ENCODE measurements at regions not wholly inside any gene's neighbourhood (a gene's known extent, or its start where the extent isn't known, plus 50 kb on each side); places are given as distances from the start of the nearest gene placed in this dataset.

DNA sequence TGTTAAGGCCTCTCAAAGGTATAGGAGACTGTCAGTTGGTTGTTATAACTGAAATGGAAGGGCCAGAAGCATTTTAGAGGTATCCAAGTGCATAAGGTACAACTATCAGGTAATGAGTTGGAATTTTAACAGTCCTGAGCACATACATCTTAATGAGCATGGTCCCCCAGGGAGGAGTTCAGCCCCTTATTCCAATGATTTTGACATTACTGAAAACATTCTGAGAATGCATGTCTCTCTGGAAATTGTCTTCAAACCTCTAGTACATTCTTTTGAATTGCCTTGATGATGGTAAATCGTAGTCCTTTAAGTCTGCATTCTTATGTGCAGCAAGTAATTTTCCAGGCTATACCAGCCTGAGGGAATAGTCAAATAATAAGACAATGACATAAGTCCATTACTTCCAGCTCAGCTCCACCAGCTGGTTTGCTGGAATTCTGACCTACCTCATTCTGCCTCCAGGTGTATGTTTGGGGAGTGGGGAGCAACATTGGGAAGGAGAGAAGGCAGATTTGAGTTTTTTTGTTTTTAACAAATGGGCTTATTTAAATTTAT, 239.2 kb downstream of the MSRB3 start:
- DNase-seq (ENCODE audit: low read depth in 1 of 2, low spot score in 1 of 2), result no peak

DNA sequence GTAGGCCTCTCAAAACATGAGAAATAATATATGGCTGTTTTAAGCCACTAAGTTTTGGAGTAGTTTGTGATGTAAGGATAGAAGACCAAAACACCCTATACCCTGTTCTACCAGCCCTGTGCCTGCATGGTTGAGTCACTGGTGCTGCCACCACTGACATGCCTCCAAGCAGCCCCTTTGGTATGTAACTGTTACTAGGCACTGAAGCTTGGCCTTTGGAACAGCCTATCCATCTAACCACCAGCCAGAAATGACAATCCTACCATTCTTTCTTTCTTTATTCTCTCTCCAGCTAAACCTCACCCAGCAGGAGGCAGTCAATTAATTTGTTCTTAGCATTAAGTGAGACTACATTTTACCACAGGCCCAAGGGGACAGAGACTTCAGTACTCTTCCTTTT, 240.3 kb downstream of the MSRB3 start:
- DNase-seq (ENCODE audit: low read depth in 1 of 2, low spot score in 1 of 2), result no peak

DNA sequence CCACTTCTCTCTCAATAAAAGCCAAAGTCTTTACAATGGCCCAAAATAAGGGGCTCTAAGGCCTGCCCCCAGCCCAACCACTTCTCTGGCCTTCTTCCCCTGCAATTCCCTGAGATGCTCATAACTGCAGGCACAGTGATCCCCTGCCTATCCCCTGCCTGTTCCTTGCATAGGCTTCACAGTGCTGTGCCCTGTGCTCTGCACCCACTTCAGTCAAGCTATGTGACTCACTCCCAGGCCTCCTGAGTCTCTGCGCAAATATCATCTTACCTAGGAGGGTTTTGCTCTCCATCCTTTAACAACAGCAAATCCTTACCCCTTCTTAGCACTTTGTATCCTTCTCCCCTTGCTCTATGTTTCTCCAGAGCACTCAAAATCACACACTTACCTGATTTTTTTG, 242.2 kb downstream of the MSRB3 start:
- no peak for DNase-seq (ENCODE audit: low read depth in 1 of 2, low spot score in 1 of 2)

DNA sequence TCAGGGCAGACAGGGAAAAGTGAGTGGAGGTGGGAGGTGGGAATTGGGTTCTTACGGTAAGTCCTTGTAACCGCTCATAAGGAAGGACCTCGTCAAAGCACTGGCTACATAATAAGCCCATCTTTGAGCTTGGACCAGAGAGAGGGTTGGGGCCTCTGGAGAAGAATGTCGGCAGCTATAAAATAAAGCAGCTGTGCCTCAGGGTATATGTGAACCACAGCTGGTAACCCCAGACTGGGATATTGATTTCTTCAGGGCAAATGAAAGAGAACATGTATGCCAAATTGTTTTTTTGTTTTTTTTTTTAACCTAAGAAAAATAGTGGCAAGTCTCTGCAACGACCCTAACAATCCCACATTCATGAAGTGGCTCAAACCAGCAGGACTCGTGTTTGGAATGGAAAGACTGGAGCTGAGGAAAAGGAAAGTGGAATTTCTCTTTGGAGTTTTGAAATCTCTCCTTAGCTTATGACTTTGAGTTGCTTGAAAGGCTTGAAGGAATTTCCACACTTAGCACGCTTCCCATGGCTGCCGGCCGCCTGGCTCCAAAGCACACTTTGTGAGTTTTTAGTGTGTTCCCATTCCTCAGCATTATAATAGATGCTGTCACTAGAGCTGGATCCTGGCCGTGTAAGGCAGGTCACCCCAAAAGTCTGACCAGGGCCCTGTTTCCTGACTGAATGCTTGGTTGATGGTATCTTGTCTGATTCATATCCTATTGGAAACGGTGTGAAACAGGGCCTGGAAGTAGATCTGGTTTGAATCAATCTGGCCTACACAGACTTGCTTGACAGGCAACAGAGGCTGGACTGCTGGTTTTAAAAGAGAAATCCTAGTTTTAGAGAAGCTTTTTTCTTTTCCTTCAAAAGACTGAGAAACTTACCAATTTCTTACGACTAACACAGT, 244.7 kb downstream of the MSRB3 start:
- no peak for DNase-seq (ENCODE audit: low read depth in 1 of 2, low spot score in 1 of 2)

DNA sequence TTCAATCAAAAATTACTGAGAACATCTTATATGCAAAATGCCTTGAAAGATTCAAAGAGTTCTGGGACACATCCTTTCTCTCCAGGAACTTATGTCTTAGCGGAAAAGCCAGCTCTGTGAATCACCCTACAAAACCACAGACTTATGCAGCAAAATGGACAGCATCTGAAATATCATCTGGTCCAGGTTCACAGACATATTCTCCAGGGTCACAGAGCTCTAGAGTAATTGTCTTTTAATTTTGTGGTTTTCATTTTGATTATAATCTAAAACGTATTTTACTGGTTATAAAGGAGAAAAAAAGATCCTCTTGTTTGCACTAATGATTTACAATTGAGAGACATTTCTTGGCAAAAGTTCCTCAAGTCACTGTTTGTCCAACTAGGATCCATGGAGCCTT, 246.2 kb downstream of the MSRB3 start:
- no peak for DNase-seq (ENCODE audit: low read depth in 1 of 2, low spot score in 1 of 2)

DNA sequence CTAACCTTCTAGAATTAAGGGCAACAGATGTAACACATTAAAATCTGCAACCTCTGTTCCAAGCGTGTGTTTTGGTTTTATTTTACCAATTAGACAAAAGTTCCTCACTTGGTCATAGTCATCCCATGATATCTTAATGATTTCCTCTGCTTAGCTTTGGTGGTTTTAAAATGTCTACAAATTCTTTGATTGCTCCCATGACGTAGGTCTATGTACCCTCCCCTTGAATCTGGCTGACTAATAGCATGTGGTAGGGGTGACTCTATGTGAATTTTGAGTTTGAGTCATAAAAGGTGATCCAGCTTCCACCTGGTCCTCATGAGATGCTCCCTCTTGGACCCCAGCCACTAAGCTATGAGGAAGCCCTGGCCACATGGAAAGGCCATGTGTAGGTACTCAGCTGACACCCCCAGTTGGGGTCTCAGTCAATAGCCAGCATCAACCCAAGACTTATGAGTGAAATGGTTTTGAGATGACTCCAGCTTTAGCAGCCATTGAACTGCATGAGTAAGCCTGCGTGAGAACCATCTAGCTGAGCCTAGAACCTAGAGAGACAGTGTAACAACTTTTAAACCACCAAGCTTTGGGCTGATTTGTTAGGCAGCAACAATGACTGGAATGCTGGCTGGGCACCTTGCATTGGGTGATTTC, 247.1 kb downstream of the MSRB3 start:
- no peak for DNase-seq (ENCODE audit: low read depth in 1 of 2, low spot score in 1 of 2)

DNA sequence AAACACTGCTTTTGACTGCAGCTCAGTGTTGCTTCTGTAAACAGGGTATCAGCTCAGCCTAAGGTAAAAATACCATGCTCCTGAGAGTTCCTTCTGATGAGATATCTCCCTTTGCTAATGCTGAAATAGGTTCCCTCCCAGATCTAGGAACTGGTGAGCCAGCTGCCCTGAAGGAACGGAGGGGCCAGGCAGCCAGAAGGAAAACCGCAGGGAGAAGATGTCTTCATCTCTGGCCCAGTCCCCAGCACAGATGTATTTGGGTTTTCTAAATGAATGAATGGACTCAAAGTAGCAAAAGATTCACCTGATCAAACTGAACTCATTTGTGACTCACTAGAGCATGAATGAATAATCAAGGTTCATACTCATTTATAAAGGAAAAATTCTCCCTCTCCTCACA, 247.8 kb downstream of the MSRB3 start:
- no peak for DNase-seq (ENCODE audit: low read depth in 1 of 2, low spot score in 1 of 2)

DNA sequence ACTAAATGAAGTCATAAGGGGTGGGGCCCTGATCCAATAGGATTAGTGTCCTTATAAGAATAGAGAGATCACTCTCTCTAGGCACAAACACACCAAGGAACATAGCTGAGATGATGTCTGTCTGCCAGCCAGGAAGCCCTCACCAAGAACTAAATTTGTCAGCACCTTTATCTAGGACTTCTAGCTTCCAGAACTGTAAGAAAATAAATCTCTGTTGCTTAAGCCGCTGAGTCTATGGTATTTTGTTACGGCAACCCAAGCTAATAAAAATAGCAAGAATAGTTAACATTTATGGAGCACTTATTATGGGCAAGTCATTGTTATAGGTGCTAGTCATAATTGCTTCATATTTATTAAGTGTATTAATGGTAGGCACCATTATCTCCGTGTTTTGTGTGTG, 249.6 kb downstream of the MSRB3 start:
- no peak for DNase-seq (ENCODE audit: low read depth in 1 of 2, low spot score in 1 of 2)

DNA sequence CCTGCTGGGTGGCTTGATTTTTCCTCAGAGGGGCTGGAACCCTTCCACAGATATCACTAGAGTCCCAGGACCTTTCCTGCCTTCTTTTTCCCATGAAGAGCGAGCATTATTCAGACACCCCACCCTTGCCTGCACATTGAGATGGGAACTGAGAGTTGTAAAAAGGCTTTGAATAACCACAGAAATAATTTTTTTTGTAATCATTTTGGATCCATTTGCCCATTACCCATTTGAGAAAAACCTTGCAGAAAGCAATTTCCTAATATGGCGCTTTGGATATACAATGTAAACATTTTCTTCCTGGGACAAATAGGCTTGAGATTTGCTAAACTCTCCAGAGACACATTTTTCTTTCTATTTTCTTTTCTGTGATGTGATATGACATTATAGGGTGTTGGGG, 250.6 kb downstream of the MSRB3 start:
- no peak for DNase-seq (ENCODE audit: low read depth in 1 of 2, low spot score in 1 of 2)

DNA sequence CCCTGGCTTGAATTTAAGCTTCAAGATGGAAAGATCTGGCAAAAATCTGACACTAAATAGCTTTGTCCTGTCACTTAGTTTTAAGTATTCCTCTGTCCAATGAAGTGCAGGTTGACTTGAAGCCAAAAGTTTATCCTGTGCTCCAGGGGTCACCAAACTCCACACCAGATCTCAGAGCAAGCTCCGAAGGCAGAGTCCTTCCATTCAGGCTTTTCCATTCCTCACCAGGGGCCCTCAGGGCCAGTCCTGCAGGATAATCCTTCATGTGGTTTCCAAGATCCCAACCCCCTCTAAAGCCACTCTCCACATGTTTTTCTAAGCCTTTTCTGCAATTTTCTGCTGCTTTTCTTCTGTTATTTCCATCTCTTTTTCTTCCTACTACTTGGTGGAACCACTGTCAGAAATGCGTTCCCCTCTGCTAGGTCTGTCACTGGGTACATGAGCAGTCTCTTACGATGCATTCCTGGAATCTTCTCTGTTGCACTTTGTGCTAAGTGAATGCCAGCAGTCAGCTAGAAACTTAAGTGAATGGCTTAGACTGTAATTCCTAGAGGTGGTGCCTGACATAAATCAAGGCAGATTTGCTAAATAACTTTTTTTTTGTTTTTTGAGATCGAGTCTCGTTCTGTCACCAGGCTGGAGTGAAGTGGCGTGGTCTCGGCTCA, 251.4 kb downstream of the MSRB3 start:
- no peak for DNase-seq (ENCODE audit: low read depth in 1 of 2, low spot score in 1 of 2)

DNA sequence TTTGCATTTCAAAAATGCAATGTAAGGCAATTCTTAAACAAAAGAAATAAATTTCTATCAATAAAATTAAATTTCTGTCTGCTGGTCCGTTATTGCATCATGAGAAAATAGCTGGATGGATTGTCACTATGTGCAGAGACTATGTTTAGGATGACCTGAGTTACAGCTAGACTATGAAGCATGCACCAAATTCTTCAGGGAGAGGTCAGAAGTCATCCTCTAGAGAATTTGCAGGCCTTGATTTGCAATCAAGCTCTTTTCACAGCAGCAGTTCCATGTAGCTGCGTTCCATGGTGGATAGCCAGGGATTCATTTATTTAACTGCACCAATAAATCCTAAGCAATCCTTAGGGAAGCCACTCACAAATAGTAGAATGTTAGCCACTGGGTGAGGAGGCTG, 253.7 kb downstream of the MSRB3 start:
- DNase-seq (ENCODE audit: low read depth in 1 of 2, low spot score in 1 of 2), result no peak

DNA sequence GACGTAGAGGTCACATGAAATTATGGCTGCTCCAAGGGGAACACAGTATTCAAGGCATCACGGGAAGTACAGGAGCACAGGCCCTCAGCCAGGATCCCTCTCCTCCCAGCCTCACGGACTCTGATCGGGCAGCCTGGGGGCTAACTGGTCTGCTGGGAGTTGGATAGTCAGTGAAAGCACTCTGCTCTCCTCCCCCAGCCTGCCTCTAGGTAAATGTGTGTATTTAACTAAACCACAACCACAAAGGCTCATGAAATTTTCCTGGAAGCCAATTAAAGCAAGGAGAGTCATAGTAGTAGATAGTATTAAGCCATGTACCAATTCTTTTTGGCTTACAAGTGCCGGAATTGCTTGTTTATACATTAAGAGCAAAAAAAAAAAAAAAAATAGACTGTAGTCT, 254.3 kb downstream of the MSRB3 start:
- DNase-seq (ENCODE audit: low read depth in 1 of 2, low spot score in 1 of 2), result no peak

DNA sequence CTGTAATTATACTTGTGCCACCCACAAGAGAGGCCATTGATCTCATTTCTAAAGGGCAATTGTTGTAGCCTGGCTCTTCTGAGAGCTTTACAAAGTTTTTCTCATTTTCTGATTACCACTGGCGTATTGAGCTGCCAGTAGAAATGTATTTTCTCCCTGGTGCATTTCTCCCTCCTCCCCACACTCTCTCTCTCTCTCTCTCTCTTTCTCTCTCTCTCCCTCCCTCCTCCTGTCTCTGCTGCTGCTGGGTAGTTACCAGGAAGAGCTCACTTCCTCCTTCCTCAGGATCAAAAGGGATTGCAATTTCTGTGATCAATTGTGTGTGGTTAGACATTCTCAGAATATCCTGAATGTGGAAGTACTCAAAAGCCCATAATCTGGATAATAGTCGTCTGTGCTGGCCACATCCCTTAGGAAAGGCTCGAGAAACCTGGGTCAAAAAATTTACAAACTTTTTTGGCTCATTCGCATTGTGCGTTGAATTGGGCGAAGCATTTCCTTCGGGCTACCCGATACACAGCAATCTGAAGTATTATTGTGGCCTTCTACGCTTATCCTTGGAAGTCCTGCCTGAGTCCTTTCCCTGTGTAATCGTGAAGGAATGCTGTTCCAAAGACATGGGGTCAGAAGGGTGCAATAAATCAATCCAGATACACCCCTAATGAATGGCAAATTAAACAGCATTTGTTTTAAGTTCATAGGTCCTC, 254.8 kb downstream of the MSRB3 start:
- no peak for DNase-seq (ENCODE audit: low read depth in 1 of 2, low spot score in 1 of 2)

DNA sequence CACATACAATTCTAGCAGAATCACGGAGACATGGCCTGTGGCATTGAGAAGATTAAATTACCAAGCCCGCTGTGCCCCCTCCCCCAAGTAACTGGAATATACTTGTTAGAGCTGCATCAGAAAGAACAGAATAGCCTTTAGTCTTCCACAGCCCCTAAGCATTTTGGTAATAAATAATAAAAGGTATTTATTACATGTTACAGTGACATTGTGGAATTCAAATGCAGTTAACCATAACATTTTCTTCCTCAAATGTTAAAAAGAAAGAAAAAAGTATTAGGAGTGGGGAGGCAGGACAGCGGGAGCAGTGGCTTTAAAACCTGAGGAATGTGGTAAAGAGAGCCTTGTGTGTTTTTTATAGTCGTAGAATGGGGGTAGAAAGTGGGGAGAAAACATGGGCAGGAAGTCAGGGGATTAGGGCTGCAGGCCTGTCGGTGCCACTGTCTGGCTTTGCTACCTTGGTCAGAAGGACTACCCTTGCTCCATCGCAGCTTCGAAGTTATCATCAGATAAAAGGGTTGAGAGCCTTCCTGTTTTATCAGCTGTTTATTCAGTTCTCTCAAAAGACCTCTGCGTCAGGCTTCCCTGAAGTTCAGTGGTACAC, 255.9 kb downstream of the MSRB3 start:
- no peak for DNase-seq (ENCODE audit: low read depth in 1 of 2, low spot score in 1 of 2)

DNA sequence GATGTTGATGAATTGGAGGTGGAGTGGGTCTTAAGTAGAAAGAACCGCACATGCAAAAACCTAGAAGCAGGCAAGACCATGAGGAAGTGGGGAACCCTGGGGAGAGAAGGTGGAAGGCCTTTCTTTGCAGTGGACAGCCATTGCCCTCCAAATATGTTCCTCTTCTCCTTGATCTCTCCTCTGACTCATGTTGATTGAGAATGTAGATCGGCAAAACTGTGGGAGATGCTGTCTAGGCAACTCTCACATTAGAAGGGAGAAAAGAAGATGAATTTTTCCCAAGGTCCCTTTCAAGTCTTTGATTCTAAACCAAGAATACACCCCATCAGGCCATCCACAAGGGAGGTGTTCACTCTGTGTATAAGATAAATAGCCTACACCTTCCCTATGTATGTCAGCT, 257.5 kb downstream of the MSRB3 start:
- no peak for DNase-seq (ENCODE audit: low read depth in 1 of 2, low spot score in 1 of 2)

DNA sequence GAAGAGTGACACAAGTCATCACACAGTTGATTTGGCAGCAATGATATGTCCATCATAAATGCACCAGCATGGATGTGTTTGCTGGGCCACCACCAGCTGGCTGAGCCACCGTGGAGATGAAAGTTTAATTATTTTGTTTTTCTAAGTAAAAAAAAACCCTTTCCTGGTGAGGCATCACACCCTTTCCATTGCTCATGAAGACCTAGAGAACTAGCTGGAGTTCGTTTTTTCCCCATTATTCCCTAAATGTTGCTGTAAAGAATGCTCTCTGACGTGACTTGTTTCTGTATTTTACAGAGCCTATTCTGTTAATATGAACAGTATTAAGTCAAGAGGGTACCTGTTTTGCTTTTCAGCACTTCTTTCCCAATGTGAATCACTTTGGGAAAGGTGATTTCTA, 257.9 kb downstream of the MSRB3 start:
- no peak for DNase-seq (ENCODE audit: low read depth in 1 of 2, low spot score in 1 of 2)

DNA sequence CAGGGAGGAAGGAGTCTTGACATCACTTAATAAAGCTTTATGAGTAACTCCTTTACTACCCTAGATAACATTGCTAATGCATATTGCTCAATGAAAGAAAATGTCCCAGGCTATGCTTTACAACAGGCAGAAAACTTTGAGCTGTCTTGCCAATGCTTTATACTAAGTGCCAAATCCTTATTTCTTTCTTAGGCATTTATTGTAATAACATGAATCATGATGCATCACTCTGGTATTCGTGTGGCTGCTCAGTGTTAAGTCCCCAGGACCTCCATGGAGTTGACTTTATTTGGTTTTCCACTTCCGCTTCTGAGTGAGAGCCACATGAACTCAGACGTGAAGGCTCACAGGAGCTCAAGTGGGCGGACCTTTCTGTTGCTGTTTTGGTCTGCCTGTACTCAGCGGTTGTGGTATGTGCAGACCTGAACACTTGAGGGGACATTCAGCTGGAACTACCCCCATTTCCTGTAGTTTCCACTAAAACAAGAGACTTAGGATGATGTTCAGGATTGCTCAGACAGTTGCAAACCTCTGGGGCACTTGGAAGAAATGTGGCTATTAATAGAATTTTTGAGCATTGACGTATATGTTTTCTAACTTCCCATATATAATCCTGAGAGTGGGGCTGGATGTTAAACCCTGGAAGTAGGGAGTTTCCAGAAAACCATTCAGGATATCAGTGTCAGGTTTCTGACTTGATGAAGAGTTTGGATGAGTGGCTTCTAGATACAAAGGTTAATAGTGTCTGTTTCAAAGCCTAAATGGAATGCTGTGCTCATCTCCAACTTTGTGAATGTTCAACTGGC, 258.6 kb downstream of the MSRB3 start:
- no peak for DNase-seq (ENCODE audit: low read depth in 1 of 2, low spot score in 1 of 2)

DNA sequence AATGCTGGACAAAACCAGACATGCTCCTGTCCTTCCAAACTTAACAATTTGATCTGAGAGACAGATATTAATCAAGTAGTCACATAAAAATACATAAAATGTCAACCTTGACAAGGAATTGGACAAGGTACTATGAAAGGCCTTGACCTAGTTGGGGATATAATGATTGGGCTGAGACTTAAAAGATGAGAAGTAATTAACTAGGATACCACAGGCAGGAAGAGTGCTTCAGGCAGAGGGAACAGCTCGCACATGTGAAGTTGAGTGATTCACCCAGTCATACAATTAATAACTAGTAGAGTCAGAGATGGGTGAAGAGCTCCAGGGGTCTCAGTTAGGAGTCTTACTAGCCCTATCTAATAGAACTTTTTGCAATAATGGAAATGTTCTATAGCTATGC, 259.5 kb downstream of the MSRB3 start:
- DNase-seq (ENCODE audit: low read depth in 1 of 2, low spot score in 1 of 2), result no peak

DNA sequence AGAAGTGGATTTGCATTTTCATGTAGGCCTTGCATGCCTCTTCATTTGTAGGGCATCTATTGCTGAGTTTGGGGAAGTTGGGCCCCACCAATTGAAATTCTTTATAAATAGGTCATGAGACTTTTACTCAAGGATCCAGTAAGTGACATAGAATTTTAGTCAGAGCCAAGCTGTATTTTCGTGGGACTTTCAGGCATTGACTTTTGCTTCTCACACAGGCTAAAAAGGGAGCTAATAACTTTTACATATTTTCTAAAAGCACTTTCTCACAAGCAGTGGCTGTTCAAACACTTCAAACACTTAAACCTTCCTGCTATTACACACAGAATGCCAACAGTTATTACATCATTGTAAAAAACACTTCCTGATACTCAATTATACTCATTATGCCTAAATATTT, 260.5 kb downstream of the MSRB3 start:
- DNase-seq (ENCODE audit: low read depth in 1 of 2, low spot score in 1 of 2), result no peak

DNA sequence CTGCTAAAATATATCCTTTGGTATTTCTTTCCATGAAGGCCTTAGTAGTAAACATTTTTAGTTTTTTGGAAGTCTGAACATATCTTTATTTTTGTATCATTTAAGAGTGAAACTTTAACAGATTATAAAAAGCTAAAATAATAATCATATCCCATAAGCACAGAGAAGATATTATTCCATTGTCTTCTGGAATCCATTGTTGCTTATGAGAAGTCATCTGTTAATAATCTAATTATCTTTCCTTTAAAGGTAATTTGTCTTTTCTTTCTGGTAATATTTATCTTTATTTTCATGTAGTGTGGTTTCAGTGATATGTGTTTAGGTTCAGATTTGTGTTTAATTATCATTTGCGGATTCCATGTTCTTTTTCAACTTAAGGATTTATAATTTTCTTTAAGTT, 261.7 kb downstream of the MSRB3 start:
- no peak for DNase-seq (ENCODE audit: low read depth in 1 of 2, low spot score in 1 of 2)
